ENCODE measurements at regions not wholly inside any gene's neighbourhood (a gene's known extent, or its start where the extent isn't known, plus 50 kb on each side); places are given as distances from the start of the nearest gene placed in this dataset.

DNA sequence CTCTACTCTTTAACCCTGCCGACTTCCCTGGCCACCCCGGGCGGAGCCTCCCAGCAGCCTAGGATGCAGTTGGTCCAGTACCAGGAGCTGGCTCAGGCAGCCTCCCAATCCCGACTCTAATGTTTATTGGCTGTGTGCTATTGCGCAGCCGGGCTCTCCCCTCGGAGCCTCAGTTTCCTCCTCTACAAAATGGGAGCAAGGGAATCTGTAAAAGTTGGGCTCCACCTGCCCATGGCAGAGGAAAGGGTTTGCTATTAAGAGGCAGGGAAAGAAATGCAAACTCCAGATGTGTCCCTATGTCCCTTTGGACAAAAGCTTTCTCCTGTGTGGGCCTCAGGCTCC is 140.8 kb upstream of the PJA1 start:
- TF ChIP-seq POLR2A (IDR thresholded peaks at IDR 0.05; ENCODE audit: low read depth, low read length) (no peak), POLR2AphosphoS5 (IDR thresholded peaks at IDR 0.05; ENCODE audit: low read depth, low read length) (no peak)
